Esophagus muscularis mucosa (tissue), 4 donors: ENCODE measurements at regions not wholly inside any gene's neighbourhood (a gene's known extent, or its start where the extent isn't known, plus 50 kb on each side); places are given as distances from the start of the nearest gene placed in this dataset.

Source experiments
- DNase-seq: peaks from one replicate; pipeline ENCODE4 v3.0.0-alpha.2; 2017; ENCODE audit errors: extremely low spot score
- H3K27ac ChIP-seq, 4 donors: fragments of 200-600 bp; sonication (generic); replicated peaks in 1 of 4; 1 replicate in 3 of 4; 2 replicates in 1 of 4; pipeline ENCODE4 v1.5.1; 2016 to 2019; ENCODE audit warnings: mild to moderate bottlenecking in 1 of 4
- H3K27me3 ChIP-seq, 4 donors: fragments of 200-600 bp; sonication (generic); one replicate each; pipeline versions ENCODE4 v1.5.1 to v1.6.0; 2016 to 2019
- H3K36me3 ChIP-seq, 4 donors: fragments of 200-600 bp; sonication (generic); one replicate each; pipeline ENCODE4 v1.5.1; 2016 to 2019
- H3K4me1 ChIP-seq, 4 donors: fragments of 200-600 bp; sonication (generic); one replicate each; pipeline ENCODE4 v1.5.1; 2016 to 2019
- H3K4me3 ChIP-seq, 4 donors: fragments of 200-600 bp; sonication (generic); 1 replicate in 2 of 4; 2 replicates in 2 of 4; pipeline ENCODE4 v1.5.1; 2016 to 2019; ENCODE audit warnings: mild to moderate bottlenecking in 4 of 4, moderate library complexity in 1 of 4
- H3K9me3 ChIP-seq, 4 donors: fragments of 200-600 bp; sonication (generic); 1 replicate in 3 of 4; 2 replicates in 1 of 4; pipeline ENCODE4 v1.5.1; 2016 to 2019
- EP300 ChIP-seq: sonication (generic); formaldehyde crosslinking; IDR thresholded peaks from one replicate; pipeline ENCODE4 v1.6.1; 2017; ENCODE audit warnings: antibody characterized with exemption
- POLR2A ChIP-seq: fragments of 450-650 bp; IDR thresholded peaks from one replicate; pipeline ENCODE4 v1.6.1; 2017; ENCODE audit warnings: antibody characterized with exemption, moderate library complexity, mild to moderate bottlenecking, low read depth
- POLR2AphosphoS5 ChIP-seq, 2 donors: sonication (generic); formaldehyde crosslinking; IDR thresholded peaks; one replicate each; pipeline ENCODE4 v1.6.1; 2017; ENCODE audit warnings: antibody characterized with exemption in 2 of 2
- WGBS: methylation state at CpG from one replicate; pipeline ENCODE4 v1.1.5; 2018; 5-methylcytosine and 5-hydroxymethylcytosine counted together
- intact Hi-C: fragments of 100-400 bp; cut with DNase I; formaldehyde crosslinking; loops from one replicate; pipeline ENCODE4 v1.15.1; 2023
- small RNA-seq, 3 donors: library from RNA; depleted of rRNA; stranded (forward); fragments of <200 nt; gene quantifications; one replicate each; pipeline ENCODE3, GENCODE V24; 2016
- TF ChIP-seq, protein P1 (sequence below), 3 experiments: fragments of 200-600 bp in 2 of 3; fragments of 450-650 bp in 1 of 3; sonication (generic) in 2 of 3; IDR thresholded peaks; one replicate each; pipeline ENCODE4 v1.5.1; 2017 to 2019; ENCODE audit warnings: antibody characterized with exemption in 3 of 3, mild to moderate bottlenecking in 2 of 3, moderate library complexity in 1 of 3

DNA sequence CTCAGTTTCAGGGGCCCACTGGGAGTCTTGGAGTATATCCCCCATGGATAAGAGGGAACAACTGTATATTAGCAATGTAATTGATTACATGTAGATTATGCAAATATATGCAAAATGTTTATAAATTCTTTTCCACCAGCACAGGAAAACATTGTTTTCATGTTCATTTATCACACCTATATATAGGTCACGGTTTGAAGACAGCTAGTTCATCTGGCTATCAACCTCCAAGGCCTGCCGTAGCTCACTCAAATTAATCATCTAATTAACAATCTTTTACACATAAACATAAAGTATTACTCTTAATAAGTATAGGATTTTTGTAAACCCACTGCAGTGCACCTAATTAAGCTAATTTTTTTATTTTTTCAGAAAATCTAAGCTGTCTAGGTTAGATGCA, 53.7 kb upstream of the SP4 start:
- WGBS, result 81% methylated on average over 2 of the region's 2 CpGs
- TF ChIP-seq POLR2A, result no peak
- TF ChIP-seq, protein P1, sequence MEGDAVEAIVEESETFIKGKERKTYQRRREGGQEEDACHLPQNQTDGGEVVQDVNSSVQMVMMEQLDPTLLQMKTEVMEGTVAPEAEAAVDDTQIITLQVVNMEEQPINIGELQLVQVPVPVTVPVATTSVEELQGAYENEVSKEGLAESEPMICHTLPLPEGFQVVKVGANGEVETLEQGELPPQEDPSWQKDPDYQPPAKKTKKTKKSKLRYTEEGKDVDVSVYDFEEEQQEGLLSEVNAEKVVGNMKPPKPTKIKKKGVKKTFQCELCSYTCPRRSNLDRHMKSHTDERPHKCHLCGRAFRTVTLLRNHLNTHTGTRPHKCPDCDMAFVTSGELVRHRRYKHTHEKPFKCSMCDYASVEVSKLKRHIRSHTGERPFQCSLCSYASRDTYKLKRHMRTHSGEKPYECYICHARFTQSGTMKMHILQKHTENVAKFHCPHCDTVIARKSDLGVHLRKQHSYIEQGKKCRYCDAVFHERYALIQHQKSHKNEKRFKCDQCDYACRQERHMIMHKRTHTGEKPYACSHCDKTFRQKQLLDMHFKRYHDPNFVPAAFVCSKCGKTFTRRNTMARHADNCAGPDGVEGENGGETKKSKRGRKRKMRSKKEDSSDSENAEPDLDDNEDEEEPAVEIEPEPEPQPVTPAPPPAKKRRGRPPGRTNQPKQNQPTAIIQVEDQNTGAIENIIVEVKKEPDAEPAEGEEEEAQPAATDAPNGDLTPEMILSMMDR (IDR thresholded peaks at IDR 0.05), result no peak
- TF ChIP-seq EP300, result no peak
- no peak for TF ChIP-seq POLR2AphosphoS5 (IDR thresholded peaks at IDR 0.05)
- no peaks in the 10 kb centered on the region for H3K27me3 ChIP-seq
- no peaks in the 10 kb centered on the region for H3K4me1 ChIP-seq
- intact Hi-C loops, result no loop called here
- H3K9me3 ChIP-seq, result peaks cover 0 to 8% (median 7%) of the 10 kb centered on the region in 4 donors
- H3K27ac ChIP-seq, result no peak overlapping the region
- H3K4me3 ChIP-seq, result no peak overlapping the region
- no peak for DNase-seq
- H3K36me3 ChIP-seq, result no peaks in the 10 kb centered on the region

- 91% methylated on average over 2 of the region's 2 CpGs for WGBS
These were observed 50.3 kb upstream of the SP4 start for GRCh38 chr7:21377545-21377944.

More at GRCh38 chr7:21377545-21377944, 50.3 kb upstream of the SP4 start:
- intact Hi-C loops, result no loop called here
- peaks cover 0 to 8% (median 7%) of the 10 kb centered on the region in 4 donors for H3K9me3 ChIP-seq
- H3K36me3 ChIP-seq, result no peaks in the 10 kb centered on the region
- H3K27ac ChIP-seq, result no peak overlapping the region
- TF ChIP-seq POLR2A (no peak), EP300 (no peak), POLR2AphosphoS5 (IDR thresholded peaks at IDR 0.05) (no peak)
- TF ChIP-seq, protein P1 (IDR thresholded peaks at IDR 0.05), result no peak
- H3K27me3 ChIP-seq, result no peaks in the 10 kb centered on the region
- no peaks in the 10 kb centered on the region for H3K4me1 ChIP-seq
- H3K4me3 ChIP-seq, result no peak overlapping the region
- no peak for DNase-seq

Small RNA genes lying in the stretch of these regions (small RNA-seq; reads per million reads assigned to genes)
- gene RN7SL542P, result 0 reads per million in 3 donors
